A549 (cell line): ENCODE measurements at regions not wholly inside any gene's neighbourhood (a gene's known extent, or its start where the extent isn't known, plus 50 kb on each side); places are given as distances from the start of the nearest gene placed in this dataset.

Experiments used
- ATAC-seq, 2 experiments: fragments of 200-7000 bp in 1 of 2; fragments of >200 bp in 1 of 2; cut with Nextera tagmentation in 1 of 2; cut with Tn5 transposase in 1 of 2; 3 replicates each; pipeline versions ENCODE4 v1.8.0 to v1.9.1; 2018 to 2020; ENCODE audit warnings: mild to moderate bottlenecking in 1 of 2, moderate library complexity in 1 of 2
- CTCF ChIA-PET: fragments of 300-600 bp; sonication (Branson Sonifier 250); formaldehyde crosslinking; extraction: SDS; loops from one replicate; lab custom pipeline; 2021; ENCODE audit warnings: antibody characterized with exemption, inconsistent platforms; lab: Yijun Ruan, JAX
- POLR2A ChIA-PET: fragments of 350-600 bp; formaldehyde crosslinking; extraction: SDS; loops from one replicate; lab custom pipeline; 2021; ENCODE audit warnings: antibody characterized with exemption, inconsistent platforms; lab: Yijun Ruan, JAX
- DNase-seq, 2 experiments: peaks; one replicate each; pipeline versions ENCODE4 v3.0.0 to v3.0.0-alpha.2; 2011 to 2016; ENCODE audit warnings: low read depth in 1 of 2, low spot score in 1 of 2
- FAIRE-seq: peaks from 2 replicates; lab custom pipeline; 2011; peaks lifted over from hg19 to GRCh38; lab: Jason Lieb, UNC
- H3K27ac ChIP-seq, 2 experiments: fragments of >200 bp; sonication (Bioruptor Twin); formaldehyde crosslinking; 3 replicates each; pipeline ENCODE4 v1.5.1; 2016 to 2017
- H3K4me1 ChIP-seq: fragments of >200 bp; sonication (Bioruptor Twin); formaldehyde crosslinking; 3 replicates; pipeline ENCODE4 v1.6.1; 2016
- H3K4me2 ChIP-seq: fragments of >200 bp; sonication (Bioruptor Twin); formaldehyde crosslinking; 3 replicates; pipeline ENCODE4 v1.6.1; 2016
- H3K4me3 ChIP-seq: fragments of >200 bp; sonication (Bioruptor Twin); formaldehyde crosslinking; 3 replicates; pipeline ENCODE4 v1.5.1; 2016
- H3K9me3 ChIP-seq: fragments of >200 bp; sonication (Bioruptor Twin); formaldehyde crosslinking; 3 replicates; pipeline ENCODE4 v1.6.1; 2016
- CBX8 ChIP-seq: fragments of 200-600 bp; sonication (generic); IDR thresholded peaks from 2 replicates; pipeline ENCODE4 v1.6.1; 2016
- CHD4 ChIP-seq: fragments of 200-600 bp; sonication (generic); IDR thresholded peaks from 2 replicates; pipeline ENCODE4 v1.6.1; 2016; ENCODE audit warnings: antibody characterized with exemption, mild to moderate bottlenecking, borderline replicate concordance
- EHMT2 ChIP-seq: fragments of 200-600 bp; sonication (generic); IDR thresholded peaks from 2 replicates; pipeline ENCODE4 v1.6.1; 2016; ENCODE audit warnings: antibody characterized with exemption, low read depth, mild to moderate bottlenecking, moderate library complexity
- EP300 ChIP-seq, 2 experiments: fragments of >200 bp; sonication (Bioruptor Twin); formaldehyde crosslinking; IDR thresholded peaks; 2 replicates in 1 of 2; 3 replicates in 1 of 2; pipeline ENCODE4 v1.6.1; 2016 to 2017
- FOSB ChIP-seq: fragments of 250-450 bp; sonication (Bioruptor Pico); IDR thresholded peaks from 2 replicates; pipeline ENCODE4 v1.5.0; 2020; ENCODE audit warnings: mild to moderate bottlenecking, moderate library complexity
- FOSL2 ChIP-seq, 2 experiments: fragments of 450-650 bp in 1 of 2; fragments of >200 bp in 1 of 2; sonication (Bioruptor Twin) in 1 of 2; formaldehyde crosslinking; IDR thresholded peaks; 2 replicates each; pipeline versions ENCODE4 v1.5.0 to v1.6.1; 2016 to 2020; ENCODE audit warnings: mild to moderate bottlenecking in 1 of 2, moderate library complexity in 1 of 2
- GATA3 ChIP-seq: IDR thresholded peaks from 2 replicates; pipeline ENCODE4 v1.6.1; 2012; ENCODE audit warnings: borderline replicate concordance
- HEYL ChIP-seq: fragments of 250-450 bp; sonication (Bioruptor Pico); IDR thresholded peaks from 2 replicates; pipeline ENCODE4 v1.8.0; 2021; ENCODE audit warnings: mild to moderate bottlenecking, moderate library complexity
- JUNB ChIP-seq: fragments of >200 bp; sonication (Bioruptor Twin); formaldehyde crosslinking; IDR thresholded peaks from 2 replicates; pipeline ENCODE4 v1.6.1; 2016
- KDM5A ChIP-seq: fragments of 200-600 bp; sonication (generic); IDR thresholded peaks from 2 replicates; pipeline ENCODE4 v1.6.1; 2016; ENCODE audit warnings: antibody characterized with exemption, mild to moderate bottlenecking
- RFX5 ChIP-seq: fragments of 450-650 bp; IDR thresholded peaks from 2 replicates; pipeline ENCODE4 v1.7.1; 2014; ENCODE audit warnings: antibody characterized with exemption, mild to moderate bottlenecking, moderate library complexity
- TFCP2L1 ChIP-seq: fragments of 250-450 bp; sonication (Bioruptor Pico); IDR thresholded peaks from 2 replicates; pipeline ENCODE4 v1.5.0; 2021; ENCODE audit warnings: mild to moderate bottlenecking
- WGBS: methylation state at CpG from one replicate; pipeline ENCODE4 v1.1.6; 2017; ENCODE audit errors: missing lambda C conversion rate; 5-methylcytosine and 5-hydroxymethylcytosine counted together
- TF ChIP-seq, protein P1 (sequence below): fragments of 250-450 bp; sonication (Bioruptor Pico); IDR thresholded peaks from 2 replicates; pipeline ENCODE4 v1.5.0; 2020; ENCODE audit warnings: low read depth, mild to moderate bottlenecking, moderate library complexity
- TF ChIP-seq, protein P2 (sequence below): fragments of >200 bp; sonication (Bioruptor Twin); formaldehyde crosslinking; IDR thresholded peaks from 2 replicates; pipeline ENCODE4 v1.6.1; 2016

- TF ChIP-seq, protein P1, sequence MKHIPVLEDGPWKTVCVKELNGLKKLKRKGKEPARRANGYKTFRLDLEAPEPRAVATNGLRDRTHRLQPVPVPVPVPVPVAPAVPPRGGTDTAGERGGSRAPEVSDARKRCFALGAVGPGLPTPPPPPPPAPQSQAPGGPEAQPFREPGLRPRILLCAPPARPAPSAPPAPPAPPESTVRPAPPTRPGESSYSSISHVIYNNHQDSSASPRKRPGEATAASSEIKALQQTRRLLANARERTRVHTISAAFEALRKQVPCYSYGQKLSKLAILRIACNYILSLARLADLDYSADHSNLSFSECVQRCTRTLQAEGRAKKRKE (CRISPR knock-in tag) = no peak
- no peak for TF ChIP-seq JUNB
- TF ChIP-seq CBX8 = no peak
- no peak for TF ChIP-seq FOSL2 (IDR thresholded peaks at IDR 0.05)
- TF ChIP-seq FOSL2 (CRISPR knock-in tag; IDR thresholded peaks at IDR 0.05) = no peak
- no peak for TF ChIP-seq RFX5
- TF ChIP-seq, all 56 proteins: peak for 0
Measured at GRCh38 chr10:3487228-3487627, 297.8 kb downstream of the KLF6 start (continued).

- Histone ChIP-seq H3K4me3 (no peak overlapping the region), H3K9me3 (no peaks in the 10 kb centered on the region), H3K27ac (peak overlapping the region; percentile 38 to 72; a peak in 5 of 6 replicates), H3K4me1 (peaks cover 26% of the 10 kb centered on the region), H3K4me2 (peak overlapping the region; percentile 53)
- ATAC-seq (peak; percentile 89 to 91), FAIRE-seq (no peak), DNase-seq (peak; percentile 91 to 93)
- TF ChIP-seq KDM5A (no peak), GATA3 (peak; percentile 84)
- ChIA-PET POLR2A (interaction anchor here (0.6 to 1.4 kb wide), 4 partner anchors 254 to 299 kb away, joined by 3 to 5 read pairs (median 4); partner anchors contain the start of gene KLF6), CTCF (interaction anchor here (0.7 to 1.2 kb wide), 5 partner anchors 10 to 289 kb away, joined by 3 to 5 read pairs (median 4); no protein-coding TSS in a partner anchor)
- WGBS = 43% methylated on average over 12 of the region's 12 CpGs
Measured at GRCh38 chr10:3486346-3487065, 298.5 kb downstream of the KLF6 start.

GRCh38 chr10:3485057-3485686 is 299.8 kb downstream of the KLF6 start:
- no peak overlapping the region for H3K4me2 ChIP-seq
- no peaks in the 10 kb centered on the region for H3K9me3 ChIP-seq
- WGBS = 90% methylated on average over 15 of the region's 15 CpGs
- H3K4me3 ChIP-seq = no peak overlapping the region
- H3K4me1 ChIP-seq = peaks cover 26% of the 10 kb centered on the region
- CTCF ChIA-PET = interaction anchor here (1.1 to 1.2 kb wide), 3 partner anchors 18 to 93 kb away, joined by 3 to 4 read pairs (median 3); no protein-coding TSS in a partner anchor
- DNase-seq (no peak), FAIRE-seq (no peak), ATAC-seq (no peak)
- POLR2A ChIA-PET = no interaction called here
- no peak for TF ChIP-seq HEYL (CRISPR knock-in tag)
- peak in 1 of 2 experiments; percentile 11; a peak in 1 of 5 replicates for TF ChIP-seq EP300 (IDR thresholded peaks at IDR 0.05)
- TF ChIP-seq, protein P2, sequence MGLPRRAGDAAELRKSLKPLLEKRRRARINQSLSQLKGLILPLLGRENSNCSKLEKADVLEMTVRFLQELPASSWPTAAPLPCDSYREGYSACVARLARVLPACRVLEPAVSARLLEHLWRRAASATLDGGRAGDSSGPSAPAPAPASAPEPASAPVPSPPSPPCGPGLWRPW = no peak
- H3K27ac ChIP-seq = peak overlapping the region in 1 of 2 experiments; percentile 72; a peak in 3 of 6 replicates

DNA sequence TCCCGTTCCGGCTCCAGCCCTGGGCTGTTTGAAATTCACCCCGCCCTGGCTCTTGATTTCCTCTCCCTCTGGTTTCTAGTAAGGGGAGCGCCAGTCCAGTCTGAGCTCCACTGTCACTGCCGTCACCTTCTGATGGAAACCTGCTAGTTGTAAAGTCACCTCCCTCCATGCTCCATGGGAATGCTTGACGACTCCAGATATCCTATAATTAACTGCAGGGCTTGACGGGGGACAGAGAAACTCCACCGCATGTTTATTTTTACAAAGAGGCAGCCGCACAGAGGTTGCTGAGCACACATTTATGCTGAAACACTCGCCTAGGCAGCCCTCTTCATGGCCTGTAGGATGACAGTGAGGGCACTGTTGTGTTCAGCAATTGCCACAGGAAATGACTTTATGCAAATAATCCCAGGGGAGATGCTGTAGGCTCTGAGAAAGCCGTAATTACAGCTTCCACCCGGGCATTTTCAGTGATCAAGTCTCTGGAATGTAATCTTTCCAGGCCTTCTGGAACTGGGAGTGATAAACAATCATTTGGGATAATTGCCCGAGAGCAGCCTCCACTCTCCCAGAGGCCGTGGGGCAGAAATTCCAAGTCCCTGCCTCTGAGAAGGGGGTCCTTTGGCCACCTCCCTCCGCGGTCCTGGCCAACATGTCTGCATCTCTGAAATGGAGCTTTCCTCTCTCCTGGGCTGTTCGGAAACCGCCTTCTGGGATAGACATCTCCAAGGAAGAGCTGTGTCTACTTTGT is 300.5 kb downstream of the KLF6 start:
- FAIRE-seq = no peak
- TF ChIP-seq FOSB (CRISPR knock-in tag) = no peak
- TF ChIP-seq TFCP2L1 (CRISPR knock-in tag) = no peak
- no peak for TF ChIP-seq EHMT2
- TF ChIP-seq CHD4 = no peak
- Histone ChIP-seq H3K4me1 (peaks cover 26% of the 10 kb centered on the region), H3K4me2 (no peak overlapping the region), H3K9me3 (no peaks in the 10 kb centered on the region), H3K27ac (peak overlapping the region in 1 of 2 experiments; percentile 20; a peak in 2 of 6 replicates), H3K4me3 (no peak overlapping the region)
- no peak for ATAC-seq
- POLR2A ChIA-PET = no interaction called here
- 84% methylated on average over 18 of the region's 18 CpGs for WGBS
- no peak for DNase-seq
- CTCF ChIA-PET = interaction anchor here (1.2 to 1.6 kb wide), 2 partner anchors 9 to 17 kb away, joined by 4 read pairs; no protein-coding TSS in a partner anchor
